ENCODE measurements at regions not wholly inside any gene's neighbourhood (a gene's known extent, or its start where the extent isn't known, plus 50 kb on each side); places are given as distances from the start of the nearest gene placed in this dataset.

DNA sequence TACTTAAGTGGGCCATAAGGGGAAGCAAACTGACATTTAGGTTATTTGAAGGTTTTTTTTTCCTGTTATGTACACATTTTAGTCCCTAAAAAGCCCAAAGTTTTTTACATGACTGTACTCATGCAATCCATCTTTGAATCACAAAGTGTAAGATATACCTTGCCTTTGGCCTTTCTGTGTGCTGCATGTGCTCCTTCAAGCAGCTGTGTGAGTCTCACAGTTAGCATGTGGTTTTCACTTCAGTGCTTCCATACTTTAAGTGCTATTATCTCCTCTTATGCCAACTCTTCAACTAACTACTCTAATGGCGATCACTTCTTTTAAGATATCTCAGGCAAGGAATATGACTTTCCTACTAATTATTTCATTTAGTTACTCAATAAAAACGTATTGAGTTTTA lies 597.1 kb upstream of the ACVR2A start:
- no peak for DNase-seq

DNA sequence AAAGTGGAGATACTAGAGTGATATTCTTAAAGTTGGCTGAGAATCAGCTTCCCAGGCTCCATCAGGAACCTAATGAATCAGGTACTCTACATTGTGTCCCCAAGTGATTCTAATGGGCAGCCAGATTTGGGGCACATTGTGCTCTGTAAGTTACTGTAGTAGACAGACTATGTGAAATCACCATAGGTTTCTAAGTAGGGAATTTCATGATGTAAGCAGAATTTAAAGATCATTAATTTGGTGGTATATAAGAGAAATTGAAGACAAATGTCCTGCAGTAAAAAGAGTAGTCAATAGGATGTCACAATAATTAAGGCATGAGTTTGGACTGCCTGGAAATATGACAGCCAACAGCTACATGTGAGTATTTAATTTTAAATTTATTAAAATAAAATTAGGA lies 602.4 kb upstream of the ACVR2A start:
- no peak for DNase-seq

DNA sequence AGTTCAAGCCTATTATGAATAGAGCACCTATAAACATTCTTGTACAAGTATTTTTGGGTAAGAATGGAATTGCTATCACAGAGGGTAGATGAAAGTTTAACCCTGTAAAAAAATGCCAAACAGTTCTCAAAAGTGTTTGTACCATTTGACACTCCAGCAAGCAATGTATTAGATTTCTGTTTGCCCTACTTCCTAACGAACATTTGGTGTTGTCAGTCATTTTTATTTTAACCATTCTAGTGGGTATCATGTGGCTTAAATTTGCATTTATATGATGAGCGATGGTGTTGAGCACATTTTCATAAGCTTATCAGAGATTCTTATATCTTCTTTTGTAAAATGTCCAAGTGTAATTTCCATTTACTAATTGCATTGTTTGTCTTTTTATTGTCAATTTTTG lies 608.2 kb upstream of the ACVR2A start:
- DNase-seq = no peak

DNA sequence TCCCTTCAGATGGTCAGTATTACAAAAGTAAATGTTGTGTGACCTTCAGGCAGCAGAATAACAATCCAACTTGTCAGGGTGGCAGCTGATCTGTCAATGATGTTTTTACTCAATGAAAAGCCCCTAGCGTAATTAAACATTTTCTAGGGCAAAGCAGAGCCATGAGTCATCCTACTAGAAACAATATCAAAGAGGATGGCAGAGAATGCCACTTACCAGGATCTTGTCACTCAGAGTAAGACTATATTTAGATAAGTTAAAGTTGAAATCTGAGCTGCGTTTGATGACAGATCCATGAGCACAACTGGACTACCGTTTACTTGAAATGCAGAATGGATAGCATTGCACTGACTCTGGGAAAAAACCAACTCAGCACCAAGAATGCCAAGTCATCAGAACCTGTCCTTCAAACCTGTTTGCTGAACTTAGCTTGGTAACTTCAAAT lies 612.6 kb upstream of the ACVR2A start:
- DNase-seq = peak; percentile 21

DNA sequence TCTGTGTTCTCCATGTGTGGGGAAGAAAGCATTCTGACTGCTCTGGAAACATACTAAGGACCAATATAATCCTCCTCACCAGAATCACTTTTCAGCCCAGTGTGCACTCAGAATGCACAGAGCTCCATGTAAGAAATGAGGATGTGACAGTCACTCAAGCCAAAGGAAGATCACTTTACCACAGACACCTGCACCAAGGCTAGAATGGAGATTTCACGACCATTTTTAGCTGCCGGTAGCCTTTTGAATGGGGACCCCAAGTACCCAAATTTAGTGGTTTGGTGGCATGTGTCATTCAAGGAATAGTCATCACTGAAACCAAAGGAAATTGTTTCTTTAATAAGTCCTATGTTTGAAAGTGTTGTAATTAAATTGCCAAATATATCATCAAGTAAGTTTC lies 613.2 kb upstream of the ACVR2A start:
- no peak for DNase-seq

DNA sequence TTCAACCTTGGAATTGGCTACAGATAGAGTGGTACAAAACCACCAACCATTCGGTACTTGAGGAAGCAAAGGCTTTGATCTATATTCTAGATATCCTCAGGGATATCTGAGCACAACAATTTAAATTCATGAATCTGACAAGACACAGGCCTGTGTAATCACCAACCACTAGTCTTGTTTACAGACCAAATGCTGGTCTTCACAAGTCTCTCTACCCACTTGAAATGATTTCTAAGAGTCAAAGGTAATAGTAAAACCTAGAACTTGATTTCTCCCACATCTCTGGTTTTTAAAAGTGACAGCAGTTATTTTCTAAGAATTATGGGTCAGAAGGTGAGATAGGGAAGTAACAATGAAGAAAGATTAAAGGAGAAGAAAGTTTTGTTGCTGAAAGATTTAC lies 613.7 kb upstream of the ACVR2A start:
- no peak for DNase-seq

DNA sequence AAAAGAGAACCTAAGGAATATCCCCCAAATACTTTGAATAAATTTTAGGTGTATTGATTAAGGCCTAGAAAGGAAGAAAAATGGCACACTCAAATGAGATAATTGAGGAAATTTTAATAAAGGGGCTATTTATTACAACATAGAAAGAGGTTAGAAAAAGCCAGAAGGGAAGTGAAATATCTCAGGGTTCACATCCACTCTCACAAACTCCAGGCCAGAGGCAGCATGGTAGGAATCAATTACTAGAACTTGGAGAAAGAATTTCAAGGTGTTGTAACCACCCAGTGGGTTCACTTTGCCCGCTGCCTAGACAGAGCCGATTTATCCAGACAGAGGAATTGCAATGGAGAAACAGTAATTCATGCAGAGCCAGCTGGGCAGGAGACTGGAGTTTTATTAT lies 617.5 kb upstream of the ACVR2A start:
- no peak for DNase-seq

DNA sequence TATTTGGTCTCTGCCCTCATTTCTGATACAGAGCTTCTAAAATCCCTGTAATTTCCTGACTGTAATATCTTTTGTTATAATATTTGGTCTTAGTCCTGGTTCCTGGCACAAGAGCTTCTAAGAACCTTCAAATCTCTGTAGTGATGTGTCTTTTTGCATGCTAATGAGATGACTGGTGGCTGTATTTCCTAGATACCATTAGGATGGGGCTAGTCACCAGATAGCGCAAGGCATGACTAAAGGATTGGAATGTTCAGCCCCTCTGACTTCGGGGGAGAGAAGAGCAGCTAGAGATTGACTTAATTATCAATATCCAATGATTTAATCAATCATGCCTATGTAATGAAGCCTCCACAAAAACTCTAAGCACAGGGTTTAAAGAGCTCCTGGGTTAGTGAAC lies 620.8 kb upstream of the ACVR2A start:
- DNase-seq = no peak

DNA sequence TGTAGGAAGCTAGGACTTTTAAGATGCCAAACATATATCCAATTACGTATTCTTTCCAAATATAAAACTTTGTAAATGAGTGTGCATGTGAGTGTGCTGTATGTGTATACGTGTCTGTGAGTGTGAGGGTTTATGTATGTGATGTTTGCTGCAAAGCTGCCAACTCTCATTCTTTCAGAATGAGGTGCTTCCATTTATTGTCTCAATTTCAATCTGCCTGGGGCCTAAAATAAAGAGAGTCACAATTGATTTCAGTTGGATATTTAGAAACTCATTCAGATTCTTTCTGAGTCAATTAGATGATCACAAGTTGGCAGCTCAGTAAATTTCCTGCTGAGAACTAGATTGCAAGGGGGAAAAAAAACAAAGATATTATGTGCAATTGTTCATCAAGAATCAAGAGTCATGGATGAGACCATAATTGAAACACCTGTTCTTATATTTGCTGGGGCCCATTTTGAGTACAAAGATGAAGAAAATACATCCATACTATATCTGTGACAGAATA lies 621.2 kb upstream of the ACVR2A start:
- DNase-seq = no peak

DNA sequence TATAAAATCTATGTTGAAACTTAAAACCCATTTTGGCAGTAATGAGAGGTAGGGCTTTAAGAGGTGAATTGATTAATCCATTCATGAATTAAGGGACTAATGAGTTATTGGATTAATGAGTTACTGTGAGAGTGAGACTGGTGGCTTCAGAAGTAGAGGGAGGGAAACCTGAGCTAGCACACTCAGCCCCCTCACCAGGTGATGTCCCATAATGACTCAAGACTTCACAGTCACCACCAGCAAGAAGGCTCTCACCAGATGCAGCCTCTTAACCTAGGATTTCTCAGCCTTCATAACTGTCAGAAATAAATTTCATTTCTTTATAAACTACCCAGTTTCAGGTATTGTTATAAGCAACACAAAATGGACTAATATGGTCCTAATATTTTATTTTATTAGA lies 621.7 kb upstream of the ACVR2A start:
- no peak for DNase-seq

DNA sequence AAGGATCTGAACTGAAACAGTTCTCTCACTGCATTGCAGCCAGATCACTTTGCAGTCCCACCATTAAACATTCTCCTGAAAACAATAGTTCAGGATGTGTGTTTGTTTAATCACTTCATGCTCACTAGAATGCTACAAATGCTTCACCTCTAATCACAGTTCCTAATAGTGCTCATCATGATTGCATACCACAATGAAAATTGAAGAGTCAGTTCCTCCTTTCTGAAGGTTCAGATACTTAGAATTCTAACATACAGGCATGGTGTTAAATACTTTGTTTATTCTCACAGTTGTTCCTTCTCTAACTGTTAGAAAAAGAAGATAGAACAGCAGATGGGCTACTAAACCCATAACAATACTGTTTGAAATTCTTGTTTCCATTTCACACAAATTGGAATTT lies 622.3 kb upstream of the ACVR2A start:
- DNase-seq = no peak

DNA sequence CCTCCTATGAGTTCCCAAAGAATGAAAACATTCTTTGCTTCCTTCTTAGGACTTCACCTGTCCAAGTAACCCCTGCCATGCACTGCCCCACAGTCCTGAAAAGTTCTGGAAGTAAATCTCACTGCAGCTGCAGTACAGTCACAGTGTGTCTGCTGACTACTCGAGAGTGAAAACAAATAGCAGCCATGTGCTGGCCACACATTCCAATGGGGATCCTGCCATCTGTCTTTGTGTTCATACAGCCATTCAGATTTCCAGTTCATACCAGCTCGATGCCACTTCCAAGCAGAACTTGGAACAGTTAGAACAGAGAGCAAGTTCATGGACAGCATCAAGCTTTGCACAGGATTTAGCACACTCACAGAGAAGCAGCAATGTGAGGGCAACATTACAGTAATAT lies 629.9 kb upstream of the ACVR2A start:
- no peak for DNase-seq

DNA sequence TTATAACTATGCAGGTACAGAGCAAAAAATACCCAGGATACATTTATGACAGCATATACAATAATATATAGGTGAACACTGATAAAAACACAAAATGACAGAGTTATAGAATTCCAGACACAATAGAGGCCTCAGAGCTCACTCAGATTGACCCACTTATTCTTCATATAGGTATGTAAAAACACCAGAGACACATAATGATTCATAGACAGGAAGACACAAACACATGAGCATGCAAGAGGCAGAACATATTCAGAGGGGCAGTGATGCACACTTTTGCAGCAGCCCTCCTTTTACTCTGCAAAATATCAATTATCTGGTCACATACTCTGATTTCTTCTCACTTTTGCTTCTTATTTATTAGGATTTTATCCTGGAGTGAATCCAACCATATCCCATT lies 633.3 kb upstream of the ACVR2A start:
- DNase-seq = no peak

DNA sequence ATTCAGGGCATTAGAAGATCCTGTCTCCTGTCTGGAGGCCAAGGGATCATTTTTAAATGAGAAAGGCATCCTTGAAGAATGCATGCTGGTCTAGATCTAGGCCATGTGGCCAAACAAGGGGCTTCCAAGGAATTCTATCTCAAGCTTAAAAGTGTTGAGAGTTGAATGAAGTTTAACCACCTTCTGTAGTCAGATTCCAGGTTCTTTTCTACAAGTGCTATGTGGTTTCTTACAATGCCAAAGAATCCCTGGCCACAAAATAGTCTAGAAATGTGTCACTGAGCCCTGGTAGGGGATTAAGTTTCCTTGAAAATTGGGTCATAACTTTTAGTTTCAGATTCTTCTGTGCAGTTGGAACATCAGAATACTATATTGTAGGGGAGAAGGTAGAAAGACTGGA lies 640.7 kb upstream of the ACVR2A start:
- no peak for DNase-seq

DNA sequence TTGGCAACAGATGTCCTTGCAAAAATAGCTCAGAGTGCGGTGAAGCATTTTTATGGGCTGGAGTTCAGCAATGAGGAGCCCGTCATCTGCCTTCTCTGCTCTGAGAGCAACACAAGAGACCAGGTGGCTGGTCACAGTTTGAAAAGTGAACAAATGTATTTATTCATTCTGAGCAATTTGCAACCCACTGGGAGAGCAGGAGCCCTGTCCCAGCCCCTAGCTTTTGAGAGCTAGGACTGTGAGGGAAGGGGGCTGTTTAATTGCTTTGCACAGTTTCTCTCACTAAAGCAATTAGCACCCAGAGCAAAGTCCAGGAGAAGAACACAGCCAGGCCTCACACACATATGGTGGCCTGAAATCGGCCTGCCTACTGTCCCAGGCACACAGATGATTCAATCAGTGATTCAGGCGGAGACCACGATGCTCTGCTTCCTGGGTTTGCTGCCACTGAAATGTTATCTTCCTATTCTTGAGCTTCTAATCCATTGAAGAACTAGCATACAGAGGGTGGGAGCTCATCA lies 646.1 kb upstream of the ACVR2A start:
- no peak for DNase-seq

DNA sequence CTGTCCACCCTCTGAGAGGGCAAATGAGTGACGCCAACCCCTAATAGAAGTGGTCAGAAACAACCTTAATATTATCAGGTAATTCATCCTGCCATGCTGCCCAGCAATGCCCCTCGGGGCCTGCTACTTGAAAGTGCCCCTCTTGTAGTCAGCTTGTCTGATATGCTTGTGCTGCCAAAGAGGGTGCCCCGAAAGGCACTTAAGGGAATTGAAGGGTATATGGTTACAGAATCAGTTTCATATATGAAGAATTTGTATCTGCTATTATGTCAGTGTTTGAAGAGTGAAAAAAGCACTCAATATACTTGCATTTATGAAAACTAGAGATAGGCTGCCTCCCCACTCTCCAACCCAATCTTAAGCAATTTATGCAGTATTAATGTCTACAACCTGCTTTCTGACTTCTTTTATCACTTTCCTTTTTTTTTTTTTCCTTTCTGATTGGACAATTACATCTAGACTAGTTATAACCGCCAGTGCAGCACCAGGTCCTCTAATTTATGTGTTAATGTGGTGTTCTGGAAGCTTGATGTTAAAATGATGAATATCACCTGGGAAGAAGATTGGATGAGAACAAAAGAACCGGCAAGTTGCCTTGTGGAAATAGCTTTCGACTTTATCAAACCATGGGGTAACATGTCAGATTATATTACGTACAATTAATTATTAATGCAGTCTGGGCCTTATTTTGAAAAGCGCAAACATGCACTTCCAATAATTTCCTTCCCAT lies 646.9 kb upstream of the ACVR2A start:
- peak; percentile 47 for DNase-seq

DNA sequence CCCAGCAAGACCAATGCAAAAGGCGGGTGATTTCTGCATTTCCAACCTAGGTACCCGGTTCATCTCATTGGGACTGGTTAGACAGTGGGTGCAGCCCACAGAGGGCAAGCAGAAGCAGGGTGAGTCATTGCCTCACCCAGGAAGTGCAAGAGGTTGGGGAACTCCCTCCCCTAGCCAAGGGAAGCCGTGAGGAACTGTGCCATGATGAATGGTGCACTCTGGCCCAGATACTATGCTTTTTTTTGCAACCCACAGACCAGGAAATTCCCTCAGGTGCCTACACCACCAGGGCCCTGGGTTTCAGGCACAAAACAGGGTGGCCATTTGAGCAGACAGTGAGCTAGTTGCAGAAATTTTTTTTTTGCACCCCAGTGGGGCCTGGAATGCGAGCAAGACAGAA lies 662.6 kb upstream of the ACVR2A start:
- no peak for DNase-seq

DNA sequence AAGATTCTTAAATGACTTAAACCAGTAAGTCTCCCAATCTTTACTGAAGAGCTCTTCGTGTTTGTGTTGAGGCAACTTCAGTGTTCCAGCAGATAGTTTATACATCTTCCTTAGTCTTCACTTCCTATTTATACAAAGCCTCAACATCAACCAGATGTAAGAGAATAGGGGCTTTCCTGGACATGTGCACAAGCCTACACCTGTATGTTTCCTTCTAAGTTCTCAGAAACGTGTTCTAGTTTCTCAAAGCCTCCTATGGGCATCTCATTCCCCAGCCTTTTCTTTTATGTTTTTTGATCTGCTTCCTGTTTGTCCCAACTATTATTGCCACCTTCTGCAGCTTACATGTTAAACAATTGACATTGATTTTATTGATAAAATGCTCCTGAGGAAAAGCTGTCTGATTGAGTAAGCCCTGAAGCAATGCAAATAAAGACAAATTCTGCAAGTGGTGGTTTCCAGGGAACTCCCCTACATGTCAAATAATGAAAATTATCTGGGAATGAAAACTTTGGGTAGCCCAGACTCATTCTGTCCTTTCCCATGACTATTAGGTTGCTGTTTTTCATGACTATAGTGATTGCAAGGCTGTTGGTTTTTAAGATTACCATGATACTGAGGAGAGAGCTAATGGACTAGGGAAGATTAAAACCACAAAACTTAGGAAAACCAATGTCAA lies 663.3 kb upstream of the ACVR2A start:
- no peak for DNase-seq

DNA sequence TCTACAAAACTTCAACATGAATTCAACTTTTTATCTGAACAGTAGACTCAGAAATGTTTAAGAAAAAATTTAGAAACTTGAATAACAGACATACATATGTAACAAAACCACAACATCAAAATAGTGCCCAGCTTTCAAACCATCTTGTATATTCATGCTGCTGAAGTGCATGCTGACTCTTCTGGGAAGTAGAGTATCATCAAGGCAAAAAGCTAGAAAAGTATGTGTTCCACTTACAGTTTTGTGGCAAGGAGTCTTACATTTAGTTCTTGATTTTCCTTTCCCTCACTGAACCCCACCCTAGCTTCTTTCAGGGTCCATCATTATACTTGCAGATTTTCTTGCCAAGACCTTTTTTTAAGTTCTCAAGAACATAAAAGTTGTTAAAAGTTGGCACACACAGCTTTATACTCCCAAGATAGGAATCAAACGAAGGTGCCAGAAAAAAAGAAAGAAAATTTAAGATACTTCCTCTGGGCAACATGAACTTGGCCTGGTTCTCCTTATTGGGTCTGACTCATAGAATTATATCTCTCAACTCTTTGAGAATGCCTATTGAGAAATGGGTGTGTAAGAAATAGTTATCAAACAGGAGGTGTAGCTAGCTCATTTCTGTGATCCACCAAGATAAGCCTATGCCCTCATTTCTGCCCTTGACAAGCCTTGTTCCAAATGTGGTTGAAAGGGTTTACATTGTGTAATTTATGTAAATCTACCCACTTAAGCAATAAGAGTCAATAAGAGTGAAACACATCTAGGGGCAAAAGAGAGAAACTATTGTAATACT lies 667.6 kb upstream of the ACVR2A start:
- peak; percentile 35 for DNase-seq

DNA sequence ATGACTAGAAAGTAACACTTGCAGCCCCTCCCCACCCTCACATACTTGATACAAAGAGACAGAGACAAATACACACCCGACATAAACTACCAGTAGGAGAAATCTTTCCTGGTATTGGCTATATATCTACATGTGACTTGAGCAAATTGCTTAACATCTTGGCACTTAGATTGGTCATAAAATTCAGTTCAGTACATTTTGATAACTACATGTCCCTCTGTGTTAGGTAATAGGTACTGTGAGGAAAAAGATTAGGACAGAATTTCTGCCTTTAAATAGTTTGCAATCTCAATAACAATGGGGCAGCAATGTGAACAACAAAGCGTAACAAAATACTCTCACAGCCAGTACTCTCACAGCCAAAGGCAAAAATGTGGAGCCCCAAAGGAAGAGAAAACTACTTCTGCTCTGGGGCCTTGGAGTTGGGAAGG lies 670.0 kb upstream of the ACVR2A start:
- DNase-seq = no peak

DNA sequence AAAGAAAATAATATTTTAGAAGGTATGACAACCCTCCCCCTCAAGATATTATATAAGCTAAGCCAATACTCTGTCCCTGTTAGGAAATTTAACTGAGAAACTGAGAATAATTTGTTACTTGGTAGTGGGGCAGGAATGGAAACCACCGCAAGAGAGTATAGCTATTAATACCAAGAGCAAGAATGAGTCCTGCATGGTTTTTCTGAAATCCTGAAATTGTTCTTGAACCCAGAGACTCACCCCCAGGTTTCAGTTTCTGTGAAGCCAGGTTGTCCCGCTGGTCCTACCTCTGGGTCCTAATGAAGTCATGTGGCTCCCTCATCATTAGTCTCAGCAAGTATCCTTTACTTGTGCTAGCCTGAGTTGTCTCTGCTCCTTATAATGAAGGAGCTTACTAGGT lies 671.0 kb upstream of the ACVR2A start:
- DNase-seq = no peak

DNA sequence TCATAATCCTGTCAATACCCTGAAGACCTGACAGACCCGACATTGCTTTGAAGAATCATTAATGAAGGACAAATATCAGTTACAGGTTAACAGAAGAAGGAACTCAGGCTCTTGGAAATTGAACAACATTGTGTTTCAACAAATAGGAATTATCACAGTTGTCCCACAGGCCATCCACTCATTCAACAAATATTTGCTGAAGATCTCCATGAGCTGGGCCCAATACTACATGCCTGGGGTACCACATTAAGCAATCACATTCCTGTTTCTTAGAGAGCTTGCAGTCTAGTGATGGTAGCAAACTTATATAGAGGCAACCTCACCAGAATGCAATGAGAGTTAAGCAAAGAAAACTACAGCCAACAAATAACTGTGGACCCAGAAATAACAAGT lies 671.6 kb upstream of the ACVR2A start:
- DNase-seq = no peak

DNA sequence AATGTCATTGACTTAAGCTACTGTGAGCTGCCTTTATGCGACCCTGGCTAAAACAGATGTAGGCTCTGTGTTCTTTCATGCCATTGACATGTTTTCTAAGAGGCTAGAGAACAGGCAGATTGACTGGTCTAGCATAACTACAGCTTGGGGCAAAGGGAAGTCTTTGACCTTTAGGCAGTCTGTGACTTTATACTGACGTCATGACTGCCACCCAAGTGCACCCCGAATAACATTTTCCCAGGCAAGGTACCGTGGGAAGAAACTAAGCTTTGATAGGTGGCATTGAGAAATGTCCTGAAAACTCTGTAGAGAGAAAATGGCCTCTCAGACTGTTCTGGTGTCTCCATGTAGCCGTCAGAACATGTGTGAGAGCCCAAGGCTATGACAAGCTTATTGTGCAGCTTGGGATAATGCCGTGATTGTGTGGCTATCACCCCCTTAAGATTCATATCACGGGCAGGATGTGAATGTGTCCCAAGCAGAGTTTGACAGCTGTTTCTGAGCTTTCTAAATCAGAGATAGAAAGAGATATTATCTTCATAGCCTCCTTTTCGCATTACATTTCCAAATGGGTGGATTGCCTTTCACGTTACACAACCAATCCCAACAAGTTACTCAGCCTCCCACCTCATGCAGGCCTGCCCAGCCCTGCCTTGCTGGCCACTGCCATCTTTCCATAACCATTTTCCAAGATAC lies 672.2 kb upstream of the ACVR2A start:
- no peak for DNase-seq
